ENCODE measurements at regions not wholly inside any gene's neighbourhood (a gene's known extent, or its start where the extent isn't known, plus 50 kb on each side); places are given as distances from the start of the nearest gene placed in this dataset.

- TF ChIP-seq, protein P1, sequence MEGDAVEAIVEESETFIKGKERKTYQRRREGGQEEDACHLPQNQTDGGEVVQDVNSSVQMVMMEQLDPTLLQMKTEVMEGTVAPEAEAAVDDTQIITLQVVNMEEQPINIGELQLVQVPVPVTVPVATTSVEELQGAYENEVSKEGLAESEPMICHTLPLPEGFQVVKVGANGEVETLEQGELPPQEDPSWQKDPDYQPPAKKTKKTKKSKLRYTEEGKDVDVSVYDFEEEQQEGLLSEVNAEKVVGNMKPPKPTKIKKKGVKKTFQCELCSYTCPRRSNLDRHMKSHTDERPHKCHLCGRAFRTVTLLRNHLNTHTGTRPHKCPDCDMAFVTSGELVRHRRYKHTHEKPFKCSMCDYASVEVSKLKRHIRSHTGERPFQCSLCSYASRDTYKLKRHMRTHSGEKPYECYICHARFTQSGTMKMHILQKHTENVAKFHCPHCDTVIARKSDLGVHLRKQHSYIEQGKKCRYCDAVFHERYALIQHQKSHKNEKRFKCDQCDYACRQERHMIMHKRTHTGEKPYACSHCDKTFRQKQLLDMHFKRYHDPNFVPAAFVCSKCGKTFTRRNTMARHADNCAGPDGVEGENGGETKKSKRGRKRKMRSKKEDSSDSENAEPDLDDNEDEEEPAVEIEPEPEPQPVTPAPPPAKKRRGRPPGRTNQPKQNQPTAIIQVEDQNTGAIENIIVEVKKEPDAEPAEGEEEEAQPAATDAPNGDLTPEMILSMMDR (IDR thresholded peaks at IDR 0.05; ENCODE audit: insufficient read depth, low read depth, low read length): no peak
- no peak for DNase-seq (ENCODE audit: low read depth)
- H3K4me3 ChIP-seq (ENCODE audit: low read depth, low read length): no peak overlapping the region
These were observed 259.7 kb upstream of the DCN start for GRCh38 chr12:91441993-91442952.

- H3K4me3 ChIP-seq (ENCODE audit: low read depth, low read length): no peak overlapping the region
- TF ChIP-seq, protein P1 (IDR thresholded peaks at IDR 0.05; ENCODE audit: insufficient read depth, low read depth, low read length): no peak
- DNase-seq (ENCODE audit: low read depth): no peak
These were observed 258.6 kb upstream of the DCN start for GRCh38 chr12:91441246-91441645.

GRCh38 chr12:91434081-91434480 lies 251.5 kb upstream of the DCN start:
- TF ChIP-seq, protein P1 (IDR thresholded peaks at IDR 0.05; ENCODE audit: insufficient read depth, low read depth, low read length): no peak
- peak; percentile 10 for DNase-seq (ENCODE audit: low read depth)
- no peak overlapping the region for H3K4me3 ChIP-seq (ENCODE audit: low read depth, low read length)

DNA sequence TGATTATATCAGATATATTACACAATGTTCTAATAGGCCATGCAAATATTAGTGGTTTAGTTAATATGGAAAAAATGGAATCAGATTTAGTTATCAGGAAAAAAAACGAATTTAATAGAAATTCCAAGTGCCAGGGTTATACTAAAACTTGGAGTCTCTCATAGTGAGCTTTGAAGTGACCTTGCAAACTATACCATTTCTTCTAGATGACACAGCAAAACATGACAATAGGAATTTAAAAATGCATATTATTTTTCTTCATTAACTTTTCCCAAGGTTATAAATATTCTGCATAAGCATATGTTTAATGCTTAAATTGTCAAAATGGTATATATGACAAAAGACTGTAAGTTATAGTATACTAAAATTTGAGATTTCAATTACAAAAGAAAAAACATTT lies 250.1 kb upstream of the DCN start:
- H3K4me3 ChIP-seq (ENCODE audit: low read depth, low read length): no peak overlapping the region
- TF ChIP-seq, protein P1 (IDR thresholded peaks at IDR 0.05; ENCODE audit: insufficient read depth, low read depth, low read length): no peak
- DNase-seq (ENCODE audit: low read depth): no peak

DNA sequence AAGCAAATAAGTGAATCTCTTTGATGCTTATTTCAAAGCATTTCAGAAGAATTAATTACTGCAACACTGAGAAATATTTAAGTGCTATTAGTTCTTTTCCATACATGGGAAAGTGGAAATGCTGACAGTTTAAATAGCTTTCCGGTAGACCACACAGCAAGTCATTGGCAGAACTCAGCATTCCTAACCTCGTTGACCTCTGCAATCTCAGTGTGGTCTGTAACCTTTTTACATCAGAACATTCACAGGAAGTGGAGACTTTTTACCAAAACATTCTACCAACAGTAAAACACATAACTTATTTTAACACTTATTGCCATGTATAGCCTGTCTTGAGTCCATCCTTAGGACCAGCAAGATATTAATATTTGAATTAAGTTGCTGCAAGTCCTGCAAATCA lies 249.5 kb upstream of the DCN start:
- DNase-seq (ENCODE audit: low read depth): peak; percentile 80
- TF ChIP-seq, protein P1 (IDR thresholded peaks at IDR 0.05; ENCODE audit: insufficient read depth, low read depth, low read length): no peak
- H3K4me3 ChIP-seq (ENCODE audit: low read depth, low read length): no peak overlapping the region

DNA sequence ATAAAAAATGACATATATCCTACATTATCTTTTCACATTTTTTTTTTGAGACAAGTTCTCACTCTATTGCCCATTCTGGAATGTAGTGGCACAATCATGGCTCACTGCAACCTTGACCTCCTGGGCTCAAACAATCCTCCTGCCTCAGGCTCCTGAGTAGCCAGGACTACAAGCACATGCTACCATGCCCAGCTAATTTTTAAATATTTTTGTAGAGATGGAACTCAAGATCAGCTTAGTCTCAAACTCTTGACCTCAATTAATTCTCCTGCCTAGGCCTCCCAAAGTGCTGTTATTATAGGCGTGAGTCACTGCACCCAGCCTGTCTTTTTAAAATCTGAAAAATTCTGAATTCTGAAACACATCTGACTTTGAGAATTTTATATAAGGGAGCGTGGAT lies 241.9 kb upstream of the DCN start:
- TF ChIP-seq, protein P1 (IDR thresholded peaks at IDR 0.05; ENCODE audit: insufficient read depth, low read depth, low read length): no peak
- no peak for DNase-seq (ENCODE audit: low read depth)
- H3K4me3 ChIP-seq (ENCODE audit: low read depth, low read length): no peak overlapping the region

Measured in fibroblast of villous mesenchyme (primary cell).